K562 (cell line): ENCODE measurements at regions not wholly inside any gene's neighbourhood (a gene's known extent, or its start where the extent isn't known, plus 50 kb on each side); places are given as distances from the start of the nearest gene placed in this dataset.

ENCODE experiments used
- DEAF1 ChIP-seq: fragments of 450-650 bp; formaldehyde crosslinking; IDR thresholded peaks from 2 replicates; pipeline ENCODE4 v1.4.0; 2020; ENCODE audit warnings: mild to moderate bottlenecking, moderate library complexity
- MEIS2 ChIP-seq: fragments of 450-650 bp; IDR thresholded peaks from 2 replicates; pipeline ENCODE4 v1.6.1; 2014; ENCODE audit warnings: mild to moderate bottlenecking; ENCODE audit not compliant: partially characterized antibody
- NKRF ChIP-seq: fragments of 450-650 bp; IDR thresholded peaks from 2 replicates; pipeline ENCODE4 v1.6.1; 2016; ENCODE audit warnings: borderline replicate concordance
- RAD21 ChIP-seq, 2 experiments: fragments of 250-450 bp in 1 of 2; fragments of 450-650 bp in 1 of 2; sonication (Bioruptor Pico) in 1 of 2; formaldehyde crosslinking in 1 of 2; IDR thresholded peaks in 1 of 2; conservative IDR thresholded peaks in 1 of 2; 2 replicates each; pipeline versions ENCODE4 v1.4.0 to v1.8.0; 2020 to 2022; ENCODE audit warnings: mild to moderate bottlenecking in 2 of 2, moderate library complexity in 1 of 2
- SMC3 ChIP-seq: conservative IDR thresholded peaks from 2 replicates; pipeline ENCODE4 v1.6.1; 2011; ENCODE audit warnings: low read depth, low read length, improper control_type of control experiment; ENCODE audit not compliant: insufficient read depth
- STAT6 ChIP-seq: sonication (generic); formaldehyde crosslinking; IDR thresholded peaks from 2 replicates; pipeline ENCODE4 v1.8.1; 2023; ENCODE audit warnings: mild to moderate bottlenecking, missing genetic modification reagents
- ZBTB49 ChIP-seq: sonication (generic); formaldehyde crosslinking; IDR thresholded peaks from 2 replicates; pipeline ENCODE4 v1.8.0; 2022; ENCODE audit warnings: missing genetic modification reagents, mild to moderate bottlenecking, borderline replicate concordance
- ZNF274 ChIP-seq: IDR thresholded peaks from 2 replicates; pipeline ENCODE4 v1.6.1; 2011; ENCODE audit warnings: low read depth, mild to moderate bottlenecking, low read length, moderate library complexity, borderline replicate concordance

GRCh38 chr5:149434162-149435014 is 55.3 kb upstream of the IL17B start (continued):
- TF ChIP-seq STAT6 (CRISPR knock-in tag) (no peak), NKRF (no peak), DEAF1 (CRISPR knock-in tag) (peak; percentile 59), RAD21 (CRISPR knock-in tag; conservative IDR thresholded peaks at IDR 0.05 in 1 of 2, IDR thresholded peaks at IDR 0.05 in 1 of 2) (peak; percentile 76 to 84), SMC3 (peak; percentile 84), MEIS2 (peak; percentile 39), ZNF274 (no peak), ZBTB49 (CRISPR knock-in tag) (no peak)
